ENCODE measurements at regions not wholly inside any gene's neighbourhood (a gene's known extent, or its start where the extent isn't known, plus 50 kb on each side); places are given as distances from the start of the nearest gene placed in this dataset.

DNA sequence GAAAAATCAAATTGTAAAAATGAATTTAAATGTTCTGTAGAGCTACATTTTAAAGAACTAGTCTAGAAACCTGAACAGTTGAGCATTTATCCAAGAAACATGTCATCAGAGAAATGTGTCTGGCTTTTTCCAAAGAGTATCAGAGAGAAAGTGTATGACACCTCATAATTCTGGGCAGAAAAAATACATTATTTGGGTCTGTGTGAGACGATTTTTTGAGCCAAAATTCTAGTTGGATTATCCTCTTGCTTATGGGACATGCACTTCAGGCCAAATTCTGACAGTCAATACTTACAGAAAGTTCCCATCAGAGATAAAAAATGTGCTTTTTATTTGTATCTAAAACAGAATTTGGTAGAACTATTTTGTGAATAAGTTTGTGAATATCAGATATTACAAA, 1242.7 kb downstream of the EPHA7 start:
- intact Hi-C loops (cut with micrococcal nuclease) = no loop called here
- H3K4me1 Mint-ChIP-seq (ENCODE audit: low read depth) = no peaks in the 10 kb centered on the region
- no peak overlapping the region for H3K27ac Mint-ChIP-seq
- DNase-seq (ENCODE audit: low spot score) = no peak
- no peaks in the 10 kb centered on the region for H3K9me3 Mint-ChIP-seq
- no peaks in the 10 kb centered on the region for H3K27me3 Mint-ChIP-seq (ENCODE audit: low read depth)
- H3K4me3 Mint-ChIP-seq (ENCODE audit: low read depth) = no peak overlapping the region
- no peaks in the 10 kb centered on the region for H3K36me3 Mint-ChIP-seq (ENCODE audit: low read depth)

- no peak overlapping the region for H3K27ac Mint-ChIP-seq
- no peaks in the 10 kb centered on the region for H3K36me3 Mint-ChIP-seq (ENCODE audit: low read depth)
- H3K27me3 Mint-ChIP-seq (ENCODE audit: low read depth) = no peaks in the 10 kb centered on the region
- H3K4me3 Mint-ChIP-seq (ENCODE audit: low read depth) = no peak overlapping the region
- no peak for DNase-seq (ENCODE audit: low spot score)
- no peaks in the 10 kb centered on the region for H3K9me3 Mint-ChIP-seq
- intact Hi-C loops (cut with micrococcal nuclease) = no loop called here
- H3K4me1 Mint-ChIP-seq (ENCODE audit: low read depth) = no peaks in the 10 kb centered on the region
Observed at GRCh38 chr6:92174398-92175073, 1244.8 kb downstream of the EPHA7 start.

DNA sequence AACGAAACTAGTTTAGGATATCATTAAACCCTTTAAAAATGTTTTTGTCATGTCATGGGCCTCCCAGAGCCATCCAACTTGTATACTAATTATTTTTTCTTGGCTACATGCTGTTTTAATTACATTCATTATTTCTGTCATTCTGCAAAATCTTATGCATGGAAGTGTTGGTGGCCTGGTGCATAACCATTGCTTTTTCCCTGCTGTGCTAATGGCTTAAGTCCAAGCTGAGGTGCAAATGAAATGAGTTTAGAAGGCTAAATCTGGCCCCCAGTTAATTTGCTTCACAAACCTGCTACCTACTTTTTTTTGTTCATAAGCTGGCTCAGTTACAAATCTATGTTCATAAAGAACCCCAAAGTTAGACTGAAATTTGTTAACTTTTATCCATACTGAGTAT, 1249.9 kb downstream of the EPHA7 start:
- H3K27ac Mint-ChIP-seq = no peak overlapping the region
- no peaks in the 10 kb centered on the region for H3K36me3 Mint-ChIP-seq (ENCODE audit: low read depth)
- intact Hi-C loops (cut with micrococcal nuclease) = no loop called here
- no peaks in the 10 kb centered on the region for H3K27me3 Mint-ChIP-seq (ENCODE audit: low read depth)
- DNase-seq (ENCODE audit: low spot score) = no peak
- H3K4me1 Mint-ChIP-seq (ENCODE audit: low read depth) = no peaks in the 10 kb centered on the region
- no peak overlapping the region for H3K4me3 Mint-ChIP-seq (ENCODE audit: low read depth)
- H3K9me3 Mint-ChIP-seq = peaks cover 3% of the 10 kb centered on the region

DNA sequence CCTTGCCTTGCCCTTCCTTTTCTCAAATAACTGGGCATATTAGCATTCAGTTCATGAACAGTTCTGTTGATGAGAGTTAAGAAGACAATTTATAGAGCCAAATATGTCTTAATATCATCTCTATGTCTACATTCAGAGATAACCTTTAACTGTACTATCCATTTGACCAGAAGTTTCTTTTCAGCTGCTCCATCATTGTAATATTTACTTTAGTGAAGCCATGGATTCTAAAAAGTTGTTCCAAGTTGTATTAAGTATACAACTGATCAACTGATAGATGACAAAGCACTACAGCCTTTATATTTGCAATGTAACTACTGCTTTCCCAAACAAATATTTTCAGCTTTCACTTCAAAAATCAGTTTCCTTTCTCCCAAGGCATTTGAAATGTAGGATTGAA, 1252.7 kb downstream of the EPHA7 start:
- H3K27ac Mint-ChIP-seq = no peak overlapping the region
- H3K36me3 Mint-ChIP-seq (ENCODE audit: low read depth) = no peaks in the 10 kb centered on the region
- H3K4me3 Mint-ChIP-seq (ENCODE audit: low read depth) = no peak overlapping the region
- DNase-seq (ENCODE audit: low spot score) = no peak
- H3K27me3 Mint-ChIP-seq (ENCODE audit: low read depth) = no peaks in the 10 kb centered on the region
- intact Hi-C loops (cut with micrococcal nuclease) = no loop called here
- H3K4me1 Mint-ChIP-seq (ENCODE audit: low read depth) = no peaks in the 10 kb centered on the region
- peaks cover 3% of the 10 kb centered on the region for H3K9me3 Mint-ChIP-seq

GRCh38 chr6:92161953-92162352, 1257.4 kb downstream of the EPHA7 start:
- H3K9me3 Mint-ChIP-seq = peaks cover 3% of the 10 kb centered on the region
- no peaks in the 10 kb centered on the region for H3K27me3 Mint-ChIP-seq (ENCODE audit: low read depth)
- no peak for DNase-seq (ENCODE audit: low spot score)
- H3K4me1 Mint-ChIP-seq (ENCODE audit: low read depth) = no peaks in the 10 kb centered on the region
- H3K4me3 Mint-ChIP-seq (ENCODE audit: low read depth) = no peak overlapping the region
- intact Hi-C loops (cut with micrococcal nuclease) = no loop called here
- H3K36me3 Mint-ChIP-seq (ENCODE audit: low read depth) = no peaks in the 10 kb centered on the region
- no peak overlapping the region for H3K27ac Mint-ChIP-seq

GRCh38 chr6:92160226-92160625, 1259.1 kb downstream of the EPHA7 start:
- Mint-ChIP-seq H3K36me3 (ENCODE audit: low read depth) (no peaks in the 10 kb centered on the region), H3K9me3 (peaks cover 6% of the 10 kb centered on the region), H3K27ac (no peak overlapping the region), H3K4me1 (ENCODE audit: low read depth) (no peaks in the 10 kb centered on the region), H3K27me3 (ENCODE audit: low read depth) (no peaks in the 10 kb centered on the region), H3K4me3 (ENCODE audit: low read depth) (no peak overlapping the region)
- DNase-seq (ENCODE audit: low spot score) = no peak
- intact Hi-C loops (cut with micrococcal nuclease) = no loop called here

DNA sequence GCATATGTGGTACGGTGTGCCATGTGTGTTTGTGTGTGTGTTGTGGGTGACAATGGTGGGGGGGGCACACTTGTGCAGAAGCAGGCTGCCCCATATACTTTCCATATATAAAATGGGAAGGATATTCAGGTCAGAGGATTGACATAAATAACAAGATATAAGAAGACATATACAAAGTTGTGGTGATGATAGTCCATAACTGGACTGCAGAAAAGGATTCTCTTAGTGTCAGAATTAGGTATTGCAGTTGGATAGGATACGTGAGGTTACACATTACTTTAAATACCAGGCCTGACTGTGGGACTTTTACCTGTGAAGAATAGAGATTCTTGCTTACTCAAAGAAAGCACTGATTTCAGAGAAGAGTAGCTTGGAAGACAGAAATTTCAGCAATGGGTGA, 1260.3 kb downstream of the EPHA7 start:
- Mint-ChIP-seq H3K36me3 (ENCODE audit: low read depth) (no peaks in the 10 kb centered on the region), H3K27me3 (ENCODE audit: low read depth) (no peaks in the 10 kb centered on the region), H3K4me1 (ENCODE audit: low read depth) (no peaks in the 10 kb centered on the region), H3K9me3 (peaks cover 6% of the 10 kb centered on the region), H3K4me3 (ENCODE audit: low read depth) (no peak overlapping the region), H3K27ac (no peak overlapping the region)
- intact Hi-C loops (cut with micrococcal nuclease) = no loop called here
- no peak for DNase-seq (ENCODE audit: low spot score)

- intact Hi-C loops (cut with micrococcal nuclease) = no loop called here
- Mint-ChIP-seq H3K4me1 (ENCODE audit: low read depth) (no peaks in the 10 kb centered on the region), H3K4me3 (ENCODE audit: low read depth) (no peak overlapping the region), H3K27me3 (ENCODE audit: low read depth) (no peaks in the 10 kb centered on the region), H3K27ac (no peak overlapping the region), H3K9me3 (peaks cover under 1% of the 10 kb centered on the region), H3K36me3 (ENCODE audit: low read depth) (no peaks in the 10 kb centered on the region)
- DNase-seq (ENCODE audit: low spot score) = no peak
Observed at GRCh38 chr6:92150553-92150952, 1268.8 kb downstream of the EPHA7 start.

DNA sequence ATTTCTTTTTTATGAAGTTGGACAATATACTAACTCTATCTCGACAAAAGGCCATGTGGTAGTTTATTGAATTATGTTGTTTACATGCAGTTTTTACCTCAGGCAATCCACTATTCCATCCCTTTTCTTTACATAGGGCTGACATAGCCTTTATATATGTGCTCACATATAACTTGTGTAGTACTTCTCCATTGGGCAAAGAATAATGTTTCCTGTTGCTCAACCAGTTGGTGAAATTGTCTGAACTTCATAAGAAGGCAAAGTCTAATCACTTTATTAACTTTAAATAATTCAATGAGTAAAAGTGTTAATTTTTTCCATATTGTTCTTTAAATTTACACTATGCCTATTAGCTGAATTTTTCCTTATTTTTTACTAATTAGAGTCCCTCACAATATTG, 1272.1 kb downstream of the EPHA7 start:
- Mint-ChIP-seq H3K27ac (no peak overlapping the region), H3K27me3 (ENCODE audit: low read depth) (no peaks in the 10 kb centered on the region), H3K9me3 (no peaks in the 10 kb centered on the region), H3K4me1 (ENCODE audit: low read depth) (no peaks in the 10 kb centered on the region), H3K36me3 (ENCODE audit: low read depth) (no peaks in the 10 kb centered on the region), H3K4me3 (ENCODE audit: low read depth) (no peak overlapping the region)
- intact Hi-C loops (cut with micrococcal nuclease) = no loop called here
- no peak for DNase-seq (ENCODE audit: low spot score)

DNA sequence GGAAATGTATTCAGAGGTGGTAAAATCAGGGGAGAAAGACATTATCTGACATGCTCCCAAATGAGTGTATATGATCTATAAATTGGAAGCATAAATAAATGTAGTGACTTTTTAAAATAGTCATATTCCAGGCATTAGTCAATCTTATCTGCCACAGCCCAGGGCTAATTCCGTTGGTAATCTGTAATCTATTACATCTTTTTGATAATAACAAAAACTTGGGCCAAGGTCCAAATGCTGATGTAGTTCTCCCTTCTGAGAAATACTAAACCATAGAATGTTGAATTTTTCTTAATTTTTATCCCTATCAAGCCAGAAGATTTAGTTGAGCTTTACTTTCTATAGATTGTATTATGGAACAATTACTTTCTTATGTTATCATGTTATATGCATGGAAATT, 1279.8 kb downstream of the EPHA7 start:
- no peaks in the 10 kb centered on the region for H3K4me1 Mint-ChIP-seq (ENCODE audit: low read depth)
- intact Hi-C loops (cut with micrococcal nuclease) = no loop called here
- no peak for DNase-seq (ENCODE audit: low spot score)
- peaks cover 4% of the 10 kb centered on the region for H3K9me3 Mint-ChIP-seq
- no peak overlapping the region for H3K27ac Mint-ChIP-seq
- no peaks in the 10 kb centered on the region for H3K36me3 Mint-ChIP-seq (ENCODE audit: low read depth)
- no peak overlapping the region for H3K4me3 Mint-ChIP-seq (ENCODE audit: low read depth)
- H3K27me3 Mint-ChIP-seq (ENCODE audit: low read depth) = no peaks in the 10 kb centered on the region

DNA sequence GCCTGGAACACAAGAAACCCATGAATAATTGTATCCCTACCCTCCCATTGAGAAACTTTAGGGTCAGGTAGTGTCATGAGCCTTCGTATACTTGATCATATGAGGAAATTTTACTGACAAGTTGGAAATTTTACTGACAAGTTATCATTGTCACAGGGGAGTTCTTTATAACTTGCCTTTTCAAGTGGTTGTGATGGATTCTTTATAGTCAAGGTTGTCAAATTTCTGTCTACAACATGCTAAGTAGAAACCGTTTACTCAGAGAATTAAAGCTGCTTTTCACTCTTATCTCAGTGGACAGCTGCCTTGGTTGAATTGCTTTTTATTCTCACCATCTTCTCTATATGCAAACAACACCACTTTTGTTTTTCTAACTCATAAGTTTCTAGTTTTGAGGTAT, 1286.4 kb downstream of the EPHA7 start:
- peaks cover 4% of the 10 kb centered on the region for H3K9me3 Mint-ChIP-seq
- no peak for DNase-seq (ENCODE audit: low spot score)

GRCh38 chr6:92132457-92132856, 1286.9 kb downstream of the EPHA7 start:
- no peaks in the 10 kb centered on the region for H3K27me3 Mint-ChIP-seq (ENCODE audit: low read depth)
- no peaks in the 10 kb centered on the region for H3K4me1 Mint-ChIP-seq (ENCODE audit: low read depth)
- intact Hi-C loops (cut with micrococcal nuclease) = no loop called here
- H3K36me3 Mint-ChIP-seq (ENCODE audit: low read depth) = no peaks in the 10 kb centered on the region
- peaks cover 4% of the 10 kb centered on the region for H3K9me3 Mint-ChIP-seq
- H3K27ac Mint-ChIP-seq = no peak overlapping the region
- no peak overlapping the region for H3K4me3 Mint-ChIP-seq (ENCODE audit: low read depth)
- no peak for DNase-seq (ENCODE audit: low spot score)

More for the DNA sequence above, 1286.4 kb downstream of the EPHA7 start:
- no peak overlapping the region for H3K4me3 Mint-ChIP-seq (ENCODE audit: low read depth)
- H3K4me1 Mint-ChIP-seq (ENCODE audit: low read depth) = no peaks in the 10 kb centered on the region
- intact Hi-C loops (cut with micrococcal nuclease) = no loop called here
- H3K27me3 Mint-ChIP-seq (ENCODE audit: low read depth) = no peaks in the 10 kb centered on the region
- no peak overlapping the region for H3K27ac Mint-ChIP-seq
- H3K36me3 Mint-ChIP-seq (ENCODE audit: low read depth) = no peaks in the 10 kb centered on the region

DNA sequence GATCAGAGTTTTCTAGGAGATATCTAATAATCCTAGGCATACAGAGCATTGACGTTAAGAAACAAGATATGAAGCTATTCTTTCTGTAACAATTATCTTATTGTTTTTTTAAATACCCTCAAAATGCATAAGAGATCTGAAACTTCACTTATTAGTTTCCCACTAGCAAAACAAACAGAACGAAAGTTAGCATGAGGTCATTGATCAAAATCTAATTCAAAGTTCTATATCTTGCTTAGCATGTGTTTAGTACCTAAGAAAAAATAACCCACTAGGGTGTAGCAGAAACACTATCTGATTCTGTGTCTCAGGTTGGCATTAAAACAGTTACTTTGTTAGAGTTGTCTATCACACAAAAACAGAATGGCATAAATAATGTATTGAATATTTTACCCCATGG, 1288.4 kb downstream of the EPHA7 start:
- no peak overlapping the region for H3K27ac Mint-ChIP-seq
- intact Hi-C loops (cut with micrococcal nuclease) = no loop called here
- no peaks in the 10 kb centered on the region for H3K27me3 Mint-ChIP-seq (ENCODE audit: low read depth)
- DNase-seq (ENCODE audit: low spot score) = no peak
- no peak overlapping the region for H3K4me3 Mint-ChIP-seq (ENCODE audit: low read depth)
- H3K9me3 Mint-ChIP-seq = no peaks in the 10 kb centered on the region
- no peaks in the 10 kb centered on the region for H3K4me1 Mint-ChIP-seq (ENCODE audit: low read depth)
- H3K36me3 Mint-ChIP-seq (ENCODE audit: low read depth) = no peaks in the 10 kb centered on the region

DNA sequence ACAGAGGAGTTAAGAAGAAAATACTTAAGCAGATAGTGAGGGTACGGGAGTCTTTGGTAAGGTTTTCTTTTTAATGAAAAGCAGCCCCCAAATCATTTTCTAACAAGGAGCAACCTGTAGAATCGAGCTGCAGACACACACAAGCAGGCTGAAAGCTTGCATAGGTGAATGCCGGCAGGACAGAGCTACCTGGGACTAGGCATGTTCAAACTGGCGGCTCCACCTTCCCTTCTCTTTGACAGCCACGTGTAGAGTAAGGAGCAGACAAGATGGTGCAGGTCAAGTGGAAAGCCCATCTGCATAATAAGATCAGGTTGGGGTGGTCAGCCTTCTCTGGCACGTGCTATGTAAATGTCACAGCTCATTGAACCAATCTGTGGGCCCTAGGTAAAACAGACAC, 1292.4 kb downstream of the EPHA7 start:
- Mint-ChIP-seq H3K27me3 (ENCODE audit: low read depth) (no peaks in the 10 kb centered on the region), H3K27ac (no peak overlapping the region), H3K9me3 (no peaks in the 10 kb centered on the region), H3K36me3 (ENCODE audit: low read depth) (no peaks in the 10 kb centered on the region), H3K4me1 (ENCODE audit: low read depth) (no peaks in the 10 kb centered on the region), H3K4me3 (ENCODE audit: low read depth) (no peak overlapping the region)
- DNase-seq (ENCODE audit: low spot score) = no peak
- intact Hi-C loops (cut with micrococcal nuclease) = no loop called here

All from activated T-helper 2 cell treated with anti-CD3 and anti-CD28 coated beads, Interferon-gamma antibody, Interleukin-2, Interleukin-4, amounts not matched to agents 10 μg/mL and 5 μg/mL and 100 μg/mL, durations not matched to agents 14 hours and 24 hours and 36 hours (primary cell).